Keratinocyte (primary cell): ENCODE measurements at regions not wholly inside any gene's neighbourhood (a gene's known extent, or its start where the extent isn't known, plus 50 kb on each side); places are given as distances from the start of the nearest gene placed in this dataset.

Source experiments
- DNase-seq: peaks from one replicate; pipeline ENCODE4 v3.0.0-alpha.2; 2011; ENCODE audit warnings: low read depth, missing footprints, low spot score
- FAIRE-seq: peaks from 2 replicates; lab custom pipeline; 2011; peaks lifted over from hg19 to GRCh38; lab: Jason Lieb, UNC
- H2AFZ ChIP-seq: 2 replicates; pipeline ENCODE4 v1.6.0; 2012; ENCODE audit warnings: low read length, control low read depth, inconsistent platforms; ENCODE audit not compliant: control insufficient read depth
- H3K27ac ChIP-seq: 2 replicates; pipeline ENCODE4 v1.5.1; 2011; ENCODE audit warnings: low read length; ENCODE audit not compliant: control insufficient read depth, insufficient read depth
- H3K27me3 ChIP-seq: 3 replicates; pipeline ENCODE4 v1.6.0; 2011; ENCODE audit warnings: low read length; ENCODE audit not compliant: control insufficient read depth, insufficient read depth; ENCODE audit errors: extremely low read depth
- H3K36me3 ChIP-seq, 2 experiments: 2 replicates in 1 of 2; 3 replicates in 1 of 2; pipeline ENCODE4 v1.5.1; 2011; ENCODE audit warnings: low read length in 2 of 2, mild to moderate bottlenecking in 1 of 2; ENCODE audit not compliant: control insufficient read depth in 2 of 2, insufficient read depth in 2 of 2; ENCODE audit errors: extremely low read depth in 1 of 2
- H3K4me1 ChIP-seq: 3 replicates; pipeline ENCODE4 v1.5.1; 2011; ENCODE audit warnings: low read length; ENCODE audit not compliant: control insufficient read depth, insufficient read depth; ENCODE audit errors: extremely low read depth
- H3K4me2 ChIP-seq: 3 replicates; pipeline ENCODE4 v1.6.0; 2011; ENCODE audit warnings: low read depth, low read length; ENCODE audit not compliant: control insufficient read depth, insufficient read depth; ENCODE audit errors: extremely low read depth
- H3K4me3 ChIP-seq, 3 experiments: fragments of 200-600 bp in 1 of 3; sonication (generic) in 1 of 3; 2 replicates in 2 of 3; 3 replicates in 1 of 3; pipeline ENCODE4 v1.5.1; 2011 to 2016; ENCODE audit warnings: low read length in 3 of 3, mild to moderate bottlenecking in 3 of 3, control low read depth in 2 of 3, inconsistent platforms in 1 of 3, low read depth in 1 of 3, mixed read lengths in 1 of 3, mixed run types in 1 of 3, moderate library complexity in 1 of 3; ENCODE audit not compliant: control insufficient read depth in 2 of 3, insufficient read depth in 2 of 3; ENCODE audit errors: extremely low read depth in 1 of 3
- H3K79me2 ChIP-seq: 2 replicates; pipeline ENCODE4 v1.6.0; 2012; ENCODE audit warnings: low read length; ENCODE audit not compliant: control insufficient read depth, insufficient read depth
- H3K9ac ChIP-seq: 3 replicates; pipeline ENCODE4 v1.6.0; 2011; ENCODE audit warnings: low read length; ENCODE audit not compliant: control insufficient read depth, insufficient read depth; ENCODE audit errors: extremely low read depth
- H3K9me1 ChIP-seq: 3 replicates; pipeline ENCODE4 v1.6.0; 2011; ENCODE audit warnings: low read length; ENCODE audit not compliant: control insufficient read depth, insufficient read depth; ENCODE audit errors: extremely low read depth
- H3K9me3 ChIP-seq: 2 replicates; pipeline ENCODE4 v1.5.1; 2012; ENCODE audit warnings: low read depth, low read length; ENCODE audit not compliant: control insufficient read depth
- H4K20me1 ChIP-seq: 3 replicates; pipeline ENCODE4 v1.6.0; 2011; ENCODE audit warnings: low read length; ENCODE audit not compliant: control insufficient read depth, insufficient read depth; ENCODE audit errors: extremely low read depth
- EZH2 ChIP-seq: IDR thresholded peaks from one replicate; pipeline ENCODE4 v1.6.1; 2012; ENCODE audit warnings: inconsistent platforms, mild to moderate bottlenecking, low read length, moderate library complexity
- dilution Hi-C: fragments of 300-500 bp; cut with MboI; formaldehyde crosslinking; loops from one replicate; pipeline ENCODE4 v1.7.0; 2020; ENCODE audit warnings: low sequenced_read_pairs; ENCODE audit not compliant: extremely low pct_ligation_motif_present
- TF ChIP-seq, protein P1 (sequence below), 3 experiments: IDR thresholded peaks in 1 of 3; conservative IDR thresholded peaks in 1 of 3; optimal IDR thresholded peaks in 1 of 3; 2 replicates in 2 of 3; 3 replicates in 1 of 3; pipeline versions ENCODE3 to v1.5.1; 2011; ENCODE audit warnings: low read length in 3 of 3, mild to moderate bottlenecking in 3 of 3, moderate library complexity in 2 of 3, control low read depth in 1 of 3, inconsistent platforms in 1 of 3; ENCODE audit not compliant: insufficient read depth in 2 of 3; ENCODE audit errors: extremely low read depth in 1 of 3

DNA sequence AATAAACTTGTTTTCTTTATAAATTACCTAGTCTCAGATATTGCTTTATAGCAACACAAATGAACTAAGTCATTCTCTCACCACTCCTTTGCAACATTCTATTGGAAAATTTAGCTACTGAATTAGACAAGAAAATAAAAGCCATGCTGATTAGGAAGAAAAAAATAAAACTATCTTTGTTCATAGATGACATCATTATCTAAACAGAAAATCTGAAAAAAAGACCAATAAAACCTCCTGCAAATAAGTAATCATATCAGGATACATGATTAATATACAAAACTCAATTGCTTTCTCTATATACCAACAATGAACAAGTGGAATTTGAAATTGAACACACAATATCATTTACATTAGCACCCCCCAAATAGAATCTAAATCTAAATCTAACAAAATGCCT lies 455.3 kb upstream of the KIF2A start:
- no peak overlapping the region for H2AFZ ChIP-seq
- H3K36me3 ChIP-seq = no peaks in the 10 kb centered on the region
- dilution Hi-C loops = no loop called here
- H3K4me2 ChIP-seq = no peak overlapping the region
- no peaks in the 10 kb centered on the region for H4K20me1 ChIP-seq
- no peak overlapping the region for H3K9ac ChIP-seq
- TF ChIP-seq EZH2 = no peak
- TF ChIP-seq, protein P1, sequence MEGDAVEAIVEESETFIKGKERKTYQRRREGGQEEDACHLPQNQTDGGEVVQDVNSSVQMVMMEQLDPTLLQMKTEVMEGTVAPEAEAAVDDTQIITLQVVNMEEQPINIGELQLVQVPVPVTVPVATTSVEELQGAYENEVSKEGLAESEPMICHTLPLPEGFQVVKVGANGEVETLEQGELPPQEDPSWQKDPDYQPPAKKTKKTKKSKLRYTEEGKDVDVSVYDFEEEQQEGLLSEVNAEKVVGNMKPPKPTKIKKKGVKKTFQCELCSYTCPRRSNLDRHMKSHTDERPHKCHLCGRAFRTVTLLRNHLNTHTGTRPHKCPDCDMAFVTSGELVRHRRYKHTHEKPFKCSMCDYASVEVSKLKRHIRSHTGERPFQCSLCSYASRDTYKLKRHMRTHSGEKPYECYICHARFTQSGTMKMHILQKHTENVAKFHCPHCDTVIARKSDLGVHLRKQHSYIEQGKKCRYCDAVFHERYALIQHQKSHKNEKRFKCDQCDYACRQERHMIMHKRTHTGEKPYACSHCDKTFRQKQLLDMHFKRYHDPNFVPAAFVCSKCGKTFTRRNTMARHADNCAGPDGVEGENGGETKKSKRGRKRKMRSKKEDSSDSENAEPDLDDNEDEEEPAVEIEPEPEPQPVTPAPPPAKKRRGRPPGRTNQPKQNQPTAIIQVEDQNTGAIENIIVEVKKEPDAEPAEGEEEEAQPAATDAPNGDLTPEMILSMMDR (optimal IDR thresholded peaks at IDR 0.05 in 1 of 3, IDR thresholded peaks at IDR 0.05 in 1 of 3, conservative IDR thresholded peaks at IDR 0.05 in 1 of 3; ENCODE audit: extremely low read depth in 1 of 3, insufficient read depth in 2 of 3, low read length in 3 of 3) = no peak
- no peaks in the 10 kb centered on the region for H3K9me1 ChIP-seq
- H3K4me3 ChIP-seq = no peak overlapping the region
- no peaks in the 10 kb centered on the region for H3K27me3 ChIP-seq
- H3K27ac ChIP-seq = no peak overlapping the region
- no peaks in the 10 kb centered on the region for H3K79me2 ChIP-seq
- FAIRE-seq = no peak
- no peaks in the 10 kb centered on the region for H3K4me1 ChIP-seq
- no peaks in the 10 kb centered on the region for H3K9me3 ChIP-seq
- no peak for DNase-seq

DNA sequence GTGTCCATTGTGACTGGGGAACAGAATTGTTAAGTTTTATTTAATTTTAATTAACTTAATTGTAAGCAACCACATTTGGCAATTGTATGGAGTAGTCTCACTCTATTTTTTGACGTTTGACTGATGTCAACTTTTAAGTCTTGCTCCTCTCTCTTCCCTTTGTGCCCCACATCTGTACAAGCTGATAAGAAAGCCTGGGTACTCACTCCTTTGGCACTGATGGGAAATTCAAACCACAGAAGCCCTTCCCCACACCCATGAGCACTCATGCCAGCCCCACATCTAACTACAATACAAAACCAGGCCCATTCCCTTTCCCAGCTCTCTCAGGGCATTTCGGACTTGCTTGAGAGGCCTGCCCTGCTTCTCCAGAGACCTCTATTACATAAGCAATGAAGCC lies 451.5 kb upstream of the KIF2A start:
- FAIRE-seq = no peak
- Histone ChIP-seq H3K4me3 (no peak overlapping the region), H4K20me1 (no peaks in the 10 kb centered on the region), H3K4me1 (no peaks in the 10 kb centered on the region), H3K9me1 (no peaks in the 10 kb centered on the region), H3K4me2 (no peak overlapping the region), H3K36me3 (no peaks in the 10 kb centered on the region), H3K27me3 (no peaks in the 10 kb centered on the region), H2AFZ (no peak overlapping the region), H3K9me3 (no peaks in the 10 kb centered on the region), H3K79me2 (no peaks in the 10 kb centered on the region), H3K27ac (no peak overlapping the region), H3K9ac (no peak overlapping the region)
- no peak for TF ChIP-seq EZH2
- TF ChIP-seq, protein P1 (optimal IDR thresholded peaks at IDR 0.05 in 1 of 3, IDR thresholded peaks at IDR 0.05 in 1 of 3, conservative IDR thresholded peaks at IDR 0.05 in 1 of 3; ENCODE audit: extremely low read depth in 1 of 3, insufficient read depth in 2 of 3, low read length in 3 of 3) = no peak
- DNase-seq = no peak
- dilution Hi-C loops = no loop called here
